Tibial artery (tissue), 4 donors: ENCODE measurements at regions not wholly inside any gene's neighbourhood (a gene's known extent, or its start where the extent isn't known, plus 50 kb on each side); places are given as distances from the start of the nearest gene placed in this dataset.

Experiments used
- DNase-seq, 2 donors: peaks; one replicate each; pipeline ENCODE4 v3.0.0-alpha.2; 2019
- H3K27ac ChIP-seq, 2 donors: fragments of 200-600 bp; sonication (generic) in 1 of 2; 1 replicate in 1 of 2; 2 replicates in 1 of 2; pipeline ENCODE4 v1.5.1; 2018 to 2019; ENCODE audit warnings: mild to moderate bottlenecking in 1 of 2
- H3K27me3 ChIP-seq, 2 donors: fragments of 200-600 bp; sonication (generic) in 1 of 2; one replicate each; pipeline versions ENCODE4 v1.5.1 to v1.6.0; 2016 to 2019
- H3K36me3 ChIP-seq, 3 donors: fragments of 200-600 bp; sonication (generic) in 2 of 3; one replicate each; pipeline ENCODE4 v1.5.1; 2016 to 2019; ENCODE audit warnings: mild to moderate bottlenecking in 2 of 3
- H3K4me1 ChIP-seq, 4 donors: fragments of 200-600 bp; sonication (generic) in 2 of 4; 1 replicate in 3 of 4; 2 replicates in 1 of 4; pipeline ENCODE4 v1.5.1; 2016 to 2019
- H3K4me3 ChIP-seq, 2 donors: fragments of 200-600 bp; sonication (generic) in 1 of 2; 1 replicate in 1 of 2; 2 replicates in 1 of 2; pipeline ENCODE4 v1.5.1; 2018 to 2019; ENCODE audit warnings: mild to moderate bottlenecking in 2 of 2
- H3K9me3 ChIP-seq, 3 donors: fragments of 200-600 bp; sonication (generic) in 1 of 3; one replicate each; pipeline ENCODE4 v1.5.1; 2016 to 2019
- CTCF ChIP-seq, 2 experiments: fragments of 200-600 bp in 1 of 2; fragments of 450-650 bp in 1 of 2; IDR thresholded peaks; one replicate each; pipeline ENCODE4 v1.5.1; 2017 to 2019; ENCODE audit warnings: antibody characterized with exemption in 2 of 2, mild to moderate bottlenecking in 1 of 2, moderate library complexity in 1 of 2
- intact Hi-C: fragments of 100-400 bp; cut with DNase I; formaldehyde crosslinking; loops from one replicate; pipeline ENCODE4 v1.15.0; 2023; ENCODE audit warnings: low total_unique reads

DNA sequence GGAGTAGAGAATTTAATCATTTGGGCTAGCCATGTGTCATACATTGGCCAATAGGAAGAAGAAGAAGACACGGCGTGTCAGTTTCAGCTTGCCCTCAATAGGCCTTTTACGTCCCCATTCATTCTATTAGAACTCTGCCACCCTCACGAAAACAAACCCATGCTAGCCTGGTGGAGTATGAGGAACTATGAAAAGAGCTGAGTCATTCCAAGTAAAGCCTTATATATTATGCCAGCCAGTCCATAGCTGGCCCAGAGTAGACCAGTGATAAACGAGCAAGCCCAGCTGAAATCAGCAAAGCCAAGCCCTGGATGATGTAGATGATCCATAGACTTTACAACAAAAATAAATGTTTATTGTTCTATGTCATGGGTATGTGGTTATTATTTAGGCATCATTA is 895.1 kb downstream of the TLE1 start:
- no peaks in the 10 kb centered on the region for H3K9me3 ChIP-seq
- no peak for DNase-seq
- H3K36me3 ChIP-seq, result no peaks in the 10 kb centered on the region
- intact Hi-C loops, result no loop called here
- no peaks in the 10 kb centered on the region for H3K27me3 ChIP-seq
- no peak overlapping the region for H3K4me3 ChIP-seq
- no peaks in the 10 kb centered on the region for H3K4me1 ChIP-seq
- TF ChIP-seq CTCF (IDR thresholded peaks at IDR 0.05), result no peak
- no peak overlapping the region for H3K27ac ChIP-seq

GRCh38 chr9:80793706-80794105 is 895.6 kb downstream of the TLE1 start:
- Histone ChIP-seq H3K27ac (no peak overlapping the region), H3K9me3 (no peaks in the 10 kb centered on the region), H3K36me3 (no peaks in the 10 kb centered on the region), H3K4me3 (no peak overlapping the region), H3K4me1 (no peaks in the 10 kb centered on the region), H3K27me3 (no peaks in the 10 kb centered on the region)
- intact Hi-C loops, result no loop called here
- DNase-seq, result no peak
- no peak for TF ChIP-seq CTCF (IDR thresholded peaks at IDR 0.05)

GRCh38 chr9:80792726-80793125 is 896.6 kb downstream of the TLE1 start:
- H3K9me3 ChIP-seq, result no peaks in the 10 kb centered on the region
- intact Hi-C loops, result no loop called here
- no peak for TF ChIP-seq CTCF (IDR thresholded peaks at IDR 0.05)
- no peaks in the 10 kb centered on the region for H3K4me1 ChIP-seq
- DNase-seq, result no peak
- no peaks in the 10 kb centered on the region for H3K36me3 ChIP-seq
- H3K27me3 ChIP-seq, result no peaks in the 10 kb centered on the region
- no peak overlapping the region for H3K27ac ChIP-seq
- H3K4me3 ChIP-seq, result no peak overlapping the region

- no peaks in the 10 kb centered on the region for H3K27me3 ChIP-seq
- no peaks in the 10 kb centered on the region for H3K9me3 ChIP-seq
- no peak for DNase-seq
- H3K36me3 ChIP-seq, result no peaks in the 10 kb centered on the region
- no peak overlapping the region for H3K4me3 ChIP-seq
- no peaks in the 10 kb centered on the region for H3K4me1 ChIP-seq
- TF ChIP-seq CTCF (IDR thresholded peaks at IDR 0.05), result no peak
- intact Hi-C loops, result no loop called here
- no peak overlapping the region for H3K27ac ChIP-seq
These were observed 897.5 kb downstream of the TLE1 start for GRCh38 chr9:80791836-80792235.

- intact Hi-C loops, result no loop called here
- Histone ChIP-seq H3K27ac (no peak overlapping the region), H3K27me3 (no peaks in the 10 kb centered on the region), H3K4me3 (no peak overlapping the region), H3K4me1 (no peaks in the 10 kb centered on the region), H3K9me3 (no peaks in the 10 kb centered on the region), H3K36me3 (no peaks in the 10 kb centered on the region)
- no peak for TF ChIP-seq CTCF (IDR thresholded peaks at IDR 0.05)
- no peak for DNase-seq
These were observed 898.6 kb downstream of the TLE1 start for GRCh38 chr9:80790764-80791163.

DNA sequence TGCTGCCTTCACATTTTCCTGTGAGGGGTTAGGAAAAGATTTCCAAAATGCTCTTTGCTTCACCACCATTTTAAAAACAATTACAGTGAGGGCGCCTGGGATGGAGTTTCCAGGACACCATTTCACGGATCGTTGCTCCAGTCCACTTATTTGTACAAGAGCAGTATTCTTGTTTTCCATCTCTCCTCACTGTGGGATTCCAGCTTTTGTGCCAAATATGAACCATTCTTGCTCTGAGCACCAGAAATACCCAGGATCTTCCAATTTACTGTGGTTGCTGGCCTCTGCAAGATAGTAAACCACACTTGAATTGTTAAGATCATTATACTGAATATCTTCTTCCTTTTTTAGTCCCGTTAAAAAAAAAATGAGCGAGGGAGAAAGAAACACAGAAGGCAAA is 899.5 kb downstream of the TLE1 start:
- Histone ChIP-seq H3K36me3 (no peaks in the 10 kb centered on the region), H3K4me1 (no peaks in the 10 kb centered on the region), H3K4me3 (no peak overlapping the region), H3K9me3 (no peaks in the 10 kb centered on the region), H3K27ac (no peak overlapping the region), H3K27me3 (no peaks in the 10 kb centered on the region)
- intact Hi-C loops, result no loop called here
- DNase-seq, result no peak
- TF ChIP-seq CTCF (IDR thresholded peaks at IDR 0.05), result no peak
